Neutrophil (primary cell): ENCODE measurements at regions not wholly inside any gene's neighbourhood (a gene's known extent, or its start where the extent isn't known, plus 50 kb on each side); places are given as distances from the start of the nearest gene placed in this dataset.

ENCODE experiments used
- H3K27ac ChIP-seq: fragments of 200-600 bp; sonication (generic); 2 replicates; pipeline ENCODE4 v1.5.1; 2016; ENCODE audit warnings: mild to moderate bottlenecking, moderate library complexity
- H3K27me3 ChIP-seq: fragments of 200-600 bp; sonication (generic); 2 replicates; pipeline ENCODE4 v1.6.0; 2016; ENCODE audit warnings: mild to moderate bottlenecking
- H3K36me3 ChIP-seq: fragments of 200-600 bp; sonication (generic); 2 replicates; pipeline ENCODE4 v1.5.1; 2017
- H3K4me1 ChIP-seq, 2 experiments: fragments of 200-600 bp in 1 of 2; sonication (generic) in 1 of 2; 1 replicate in 1 of 2; 2 replicates in 1 of 2; pipeline versions ENCODE4 v1.5.1 to v1.6.1; 2013 to 2016; ENCODE audit warnings: low read depth in 1 of 2, low read length in 1 of 2, mild to moderate bottlenecking in 1 of 2, moderate library complexity in 1 of 2; ENCODE audit not compliant: control insufficient read depth in 1 of 2, insufficient read depth in 1 of 2
- H3K4me3 ChIP-seq, 2 experiments: fragments of 200-600 bp in 1 of 2; sonication (generic) in 1 of 2; 1 replicate in 1 of 2; 2 replicates in 1 of 2; pipeline ENCODE4 v1.5.1; 2013 to 2016; ENCODE audit warnings: low read depth in 1 of 2, low read length in 1 of 2, mild to moderate bottlenecking in 1 of 2, moderate library complexity in 1 of 2
- H3K9me3 ChIP-seq: fragments of 200-600 bp; sonication (generic); 2 replicates; pipeline ENCODE4 v1.5.1; 2016
- CTCF ChIP-seq: fragments of 200-600 bp; sonication (generic); IDR thresholded peaks from 2 replicates; pipeline ENCODE4 v1.5.1; 2016; ENCODE audit warnings: antibody characterized with exemption

DNA sequence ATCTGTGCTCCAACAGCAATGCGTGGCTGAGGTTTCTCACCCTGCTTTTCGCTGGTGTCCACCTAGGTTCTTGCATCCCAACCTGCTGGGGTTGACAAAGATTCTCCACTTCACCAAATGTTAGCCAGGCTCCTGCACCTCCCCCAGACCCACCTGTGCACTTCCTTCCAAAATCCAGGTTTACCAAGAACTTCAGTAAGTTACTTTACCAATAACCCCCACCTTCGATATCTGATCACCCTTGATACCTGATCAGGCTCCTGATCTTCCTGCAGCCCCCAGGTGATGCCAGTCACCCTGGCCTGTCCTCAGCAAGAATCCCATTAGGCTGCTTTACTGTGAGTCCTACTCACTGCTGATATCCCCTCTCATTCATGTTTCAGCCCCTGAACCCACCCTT, 1203.4 kb downstream of the TBC1D22A start:
- no peak for TF ChIP-seq CTCF
- no peaks in the 10 kb centered on the region for H3K9me3 ChIP-seq

DNA sequence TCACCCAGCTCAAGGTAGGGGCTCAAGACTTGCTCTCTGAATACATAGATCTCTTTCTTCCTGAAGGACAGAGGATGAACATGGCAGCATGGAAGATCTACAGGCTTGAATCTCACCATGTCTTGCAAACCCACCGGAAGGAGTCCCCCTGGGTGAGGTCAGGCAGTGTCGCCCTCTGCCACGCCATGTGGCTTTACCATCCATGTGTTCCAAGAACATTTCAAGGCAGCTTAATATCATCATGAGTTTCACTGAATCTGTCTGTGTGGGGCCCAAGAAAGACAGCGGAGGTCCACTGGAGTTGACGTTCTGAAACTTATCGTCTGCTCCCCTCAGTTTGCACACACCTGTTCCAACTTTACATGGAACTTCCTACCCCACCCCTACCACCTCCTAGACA, 1202.6 kb downstream of the TBC1D22A start:
- TF ChIP-seq CTCF, result no peak
- no peaks in the 10 kb centered on the region for H3K4me1 ChIP-seq

More for the DNA sequence above, 1203.4 kb downstream of the TBC1D22A start:
- Histone ChIP-seq H3K27me3 (no peaks in the 10 kb centered on the region), H3K36me3 (no peaks in the 10 kb centered on the region), H3K27ac (no peak overlapping the region), H3K4me1 (no peaks in the 10 kb centered on the region), H3K4me3 (no peak overlapping the region)

GRCh38 chr22:47963660-47964059, 1201.2 kb downstream of the TBC1D22A start:
- no peaks in the 10 kb centered on the region for H3K4me1 ChIP-seq
- no peak for TF ChIP-seq CTCF
- no peaks in the 10 kb centered on the region for H3K27me3 ChIP-seq
- H3K4me3 ChIP-seq, result no peak overlapping the region
- no peak overlapping the region for H3K27ac ChIP-seq
- H3K9me3 ChIP-seq, result no peaks in the 10 kb centered on the region
- no peaks in the 10 kb centered on the region for H3K36me3 ChIP-seq

More for the DNA sequence above, 1202.6 kb downstream of the TBC1D22A start:
- no peak overlapping the region for H3K27ac ChIP-seq
- no peaks in the 10 kb centered on the region for H3K36me3 ChIP-seq
- no peaks in the 10 kb centered on the region for H3K9me3 ChIP-seq
- H3K4me3 ChIP-seq, result no peak overlapping the region
- H3K27me3 ChIP-seq, result no peaks in the 10 kb centered on the region

GRCh38 chr22:47957649-47958048, 1195.2 kb downstream of the TBC1D22A start:
- Histone ChIP-seq H3K27ac (no peak overlapping the region), H3K4me3 (no peak overlapping the region), H3K27me3 (no peaks in the 10 kb centered on the region), H3K36me3 (no peaks in the 10 kb centered on the region), H3K9me3 (no peaks in the 10 kb centered on the region), H3K4me1 (no peaks in the 10 kb centered on the region)
- TF ChIP-seq CTCF, result no peak

GRCh38 chr22:47954107-47954506, 1191.7 kb downstream of the TBC1D22A start:
- Histone ChIP-seq H3K4me1 (no peaks in the 10 kb centered on the region), H3K36me3 (no peaks in the 10 kb centered on the region), H3K9me3 (no peaks in the 10 kb centered on the region), H3K4me3 (no peak overlapping the region), H3K27me3 (no peaks in the 10 kb centered on the region), H3K27ac (no peak overlapping the region)
- TF ChIP-seq CTCF, result no peak

DNA sequence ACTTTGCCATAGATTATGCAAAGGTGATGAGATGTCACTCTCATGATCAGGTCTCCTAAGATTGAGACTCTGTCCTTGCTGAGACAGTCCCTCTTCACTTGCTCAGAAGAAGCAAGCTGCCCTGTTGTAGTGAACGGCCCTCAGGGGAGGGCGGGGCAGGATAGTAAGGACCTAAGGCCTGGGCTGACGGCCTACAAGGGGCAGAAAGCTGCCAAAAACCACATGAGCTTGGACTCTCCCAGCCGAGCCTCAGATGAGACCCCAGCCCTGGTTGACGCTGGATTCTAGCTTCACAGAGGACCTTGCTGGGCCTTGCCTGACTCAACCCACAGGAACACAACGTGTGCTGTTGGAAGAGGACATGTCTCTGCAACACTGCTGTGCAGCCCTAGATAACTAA, 1182.5 kb downstream of the TBC1D22A start:
- Histone ChIP-seq H3K4me1 (no peaks in the 10 kb centered on the region), H3K27ac (no peak overlapping the region), H3K27me3 (no peaks in the 10 kb centered on the region), H3K36me3 (no peaks in the 10 kb centered on the region), H3K9me3 (no peaks in the 10 kb centered on the region), H3K4me3 (no peak overlapping the region)
- TF ChIP-seq CTCF, result no peak
